Upper lobe of left lung (tissue), 4 donors: ENCODE measurements at regions not wholly inside any gene's neighbourhood (a gene's known extent, or its start where the extent isn't known, plus 50 kb on each side); places are given as distances from the start of the nearest gene placed in this dataset.

Experiments
- CTCF ChIP-seq, 6 experiments: fragments of 450-650 bp in 4 of 6; fragments of 200-600 bp in 2 of 6; sonication (generic) in 2 of 6; IDR thresholded peaks; one replicate each; pipeline ENCODE4 v1.5.1; 2016 to 2019; ENCODE audit warnings: antibody characterized with exemption in 6 of 6
- EP300 ChIP-seq, 4 donors: sonication (generic); formaldehyde crosslinking; IDR thresholded peaks; one replicate each; pipeline ENCODE4 v1.5.1; 2017; ENCODE audit warnings: antibody characterized with exemption in 4 of 4, control low read depth in 2 of 4
- POLR2AphosphoS5 ChIP-seq, 2 donors: sonication (generic); formaldehyde crosslinking; IDR thresholded peaks; one replicate each; pipeline ENCODE4 v1.5.1; 2017; ENCODE audit warnings: antibody characterized with exemption in 2 of 2

- TF ChIP-seq POLR2AphosphoS5 (IDR thresholded peaks at IDR 0.05) (no peak), EP300 (IDR thresholded peaks at IDR 0.05) (no peak), CTCF (IDR thresholded peaks at IDR 0.05) (no peak)
Measured at GRCh38 chrX:95626748-95627147, 1057.9 kb upstream of the DIAPH2 start.
